GM23338 (cell line): ENCODE measurements at regions not wholly inside any gene's neighbourhood (a gene's known extent, or its start where the extent isn't known, plus 50 kb on each side); places are given as distances from the start of the nearest gene placed in this dataset.
A peak's percentile ranks its signal among the peaks of the same experiment; 100 is the strongest.

ENCODE experiments used
- ATAC-seq: fragments of 200-7000 bp; cut with Tn5 transposase; 3 replicates; pipeline ENCODE4 v1.9.1; 2020
- DNase-seq: peaks from one replicate; pipeline ENCODE4 v3.0.0-alpha.2; 2015; ENCODE audit warnings: low spot score
- H2AFZ ChIP-seq: fragments of 200-600 bp; sonication (generic); 2 replicates; pipeline ENCODE4 v1.8.0; 2016; ENCODE audit warnings: antibody characterized with exemption, mild to moderate bottlenecking, moderate library complexity
- H3F3A ChIP-seq: fragments of 200-600 bp; sonication (generic); replicated peaks from 2 replicates; pipeline ENCODE4 v1.8.0; 2017; ENCODE audit warnings: antibody characterized with exemption, mixed run types, low read depth
- H3K27ac ChIP-seq: fragments of 200-600 bp; sonication (generic); 2 replicates; pipeline ENCODE4 v1.6.1; 2016; ENCODE audit warnings: low read depth
- H3K27me3 ChIP-seq: fragments of 200-600 bp; sonication (generic); 2 replicates; pipeline ENCODE4 v1.8.0; 2016; ENCODE audit warnings: mild to moderate bottlenecking, mixed run types, moderate library complexity; ENCODE audit not compliant: insufficient read depth
- H3K36me3 ChIP-seq: fragments of 200-600 bp; sonication (generic); 2 replicates; pipeline ENCODE4 v1.8.0; 2016; ENCODE audit warnings: mild to moderate bottlenecking; ENCODE audit not compliant: insufficient read depth
- H3K4me1 ChIP-seq: fragments of 200-600 bp; sonication (generic); 2 replicates; pipeline ENCODE4 v1.8.0; 2016; ENCODE audit warnings: mild to moderate bottlenecking, moderate library complexity; ENCODE audit not compliant: insufficient read depth
- H3K4me2 ChIP-seq: fragments of 200-600 bp; sonication (generic); 2 replicates; pipeline ENCODE4 v1.7.1; 2017; ENCODE audit warnings: mixed run types
- H3K4me3 ChIP-seq: fragments of 200-600 bp; sonication (generic); 2 replicates; pipeline ENCODE4 v1.6.1; 2016; ENCODE audit warnings: mixed run types
- H3K79me2 ChIP-seq: fragments of 200-600 bp; sonication (generic); replicated peaks from 2 replicates; pipeline ENCODE4 v1.8.0; 2017; ENCODE audit warnings: mild to moderate bottlenecking; ENCODE audit not compliant: insufficient read depth
- H3K9me2 ChIP-seq: fragments of 200-600 bp; sonication (generic); 2 replicates; pipeline ENCODE4 v1.8.0; 2017; ENCODE audit not compliant: insufficient read depth
- H4K20me1 ChIP-seq: fragments of 200-600 bp; sonication (generic); replicated peaks from 2 replicates; pipeline ENCODE4 v1.8.0; 2017; ENCODE audit warnings: mild to moderate bottlenecking; ENCODE audit not compliant: insufficient read depth
- H3K27ac Mint-ChIP-seq: 2 replicates; pipeline ENCODE4 v1.8.0; 2020; ENCODE audit warnings: inconsistent platforms, mild to moderate bottlenecking, moderate library complexity, mixed read lengths
- H3K27me3 Mint-ChIP-seq: 3 replicates; pipeline ENCODE4 v1.8.0; 2022; ENCODE audit warnings: low read depth, mild to moderate bottlenecking, moderate library complexity, mixed read lengths, inconsistent platforms; ENCODE audit not compliant: insufficient read depth, poor library complexity
- H3K36me3 Mint-ChIP-seq: 3 replicates; pipeline ENCODE4 v1.8.0; 2021; ENCODE audit warnings: low read depth, mild to moderate bottlenecking, inconsistent platforms, moderate library complexity, mixed read lengths
- H3K4me1 Mint-ChIP-seq: 3 replicates; pipeline ENCODE4 v1.8.0; 2020; ENCODE audit warnings: mild to moderate bottlenecking, inconsistent platforms, mixed read lengths
- H3K4me3 Mint-ChIP-seq: 3 replicates; pipeline ENCODE4 v1.8.0; 2021; ENCODE audit warnings: moderate library complexity, mild to moderate bottlenecking, inconsistent platforms, mixed read lengths
- H3K9me3 Mint-ChIP-seq: 3 replicates; pipeline ENCODE4 v1.8.0; 2020; ENCODE audit warnings: moderate library complexity, mild to moderate bottlenecking, inconsistent platforms, mixed read lengths
- CREB1 ChIP-seq: fragments of 250-450 bp; sonication (Bioruptor Pico); IDR thresholded peaks from 2 replicates; pipeline ENCODE4 v1.5.0; 2020; ENCODE audit warnings: low read depth, mild to moderate bottlenecking, moderate library complexity
- CTCF ChIP-seq, 2 experiments: fragments of 200-600 bp in 1 of 2; sonication (generic) in 1 of 2; conservative IDR thresholded peaks; 2 replicates each; pipeline versions ENCODE4 v1.5.1 to v1.6.1; 2016 to 2017; ENCODE audit warnings: antibody characterized with exemption in 2 of 2, low read depth in 2 of 2, mild to moderate bottlenecking in 2 of 2, moderate library complexity in 1 of 2
- EZH2 ChIP-seq: fragments of 200-600 bp; sonication (generic); IDR thresholded peaks from one replicate; pipeline ENCODE4 v1.8.0; 2017; ENCODE audit warnings: antibody characterized with exemption, mild to moderate bottlenecking, low read depth; ENCODE audit not compliant: unreplicated experiment
- EZH2phosphoT487 ChIP-seq: fragments of 200-600 bp; sonication (generic); IDR thresholded peaks from one replicate; pipeline ENCODE4 v1.8.1; 2018; ENCODE audit warnings: antibody characterized with exemption; ENCODE audit not compliant: unreplicated experiment
- ZNF462 ChIP-seq: fragments of 250-450 bp; sonication (Bioruptor Pico); IDR thresholded peaks from 2 replicates; pipeline ENCODE4 v1.5.0; 2020; ENCODE audit warnings: mild to moderate bottlenecking, moderate library complexity

DNA sequence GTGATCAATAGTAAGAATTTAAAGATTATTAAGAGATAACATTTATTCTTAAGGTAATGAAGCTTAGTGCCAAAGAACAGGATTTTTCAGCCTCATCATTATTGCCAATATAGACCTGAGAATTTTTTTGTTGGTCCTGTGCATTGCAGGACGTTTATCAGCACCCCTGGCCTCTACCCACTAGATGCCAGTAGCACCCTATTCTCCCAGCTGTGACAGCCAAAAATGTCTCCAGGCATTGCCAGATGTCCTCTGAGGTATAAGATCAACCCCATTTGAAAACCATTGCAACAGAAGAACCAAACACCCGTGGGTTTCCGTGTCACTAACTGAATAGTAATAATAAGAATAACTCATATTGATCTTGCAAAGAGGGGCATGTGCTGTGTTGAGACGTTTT, 700.0 kb upstream of the SOX11 start:
- Histone ChIP-seq H2AFZ (no peak overlapping the region), H3K27ac (no peak overlapping the region), H3F3A (no peaks in the 10 kb centered on the region), H3K9me2 (no peaks in the 10 kb centered on the region), H3K4me1 (no peaks in the 10 kb centered on the region), H4K20me1 (no peaks in the 10 kb centered on the region), H3K27me3 (no peaks in the 10 kb centered on the region), H3K4me2 (no peak overlapping the region), H3K4me3 (no peak overlapping the region), H3K79me2 (no peaks in the 10 kb centered on the region), H3K36me3 (no peaks in the 10 kb centered on the region)
- no peak overlapping the region for H3K27ac Mint-ChIP-seq
- TF ChIP-seq EZH2phosphoT487 (no peak), CTCF (conservative IDR thresholded peaks at IDR 0.05; ENCODE audit: low read depth in 2 of 2) (peak; percentile 34 to 54; a peak in 3 of 4 replicates), EZH2 (no peak), CREB1 (CRISPR knock-in tag) (no peak), ZNF462 (CRISPR knock-in tag) (no peak)
- peaks cover 11% of the 10 kb centered on the region; the same call in 1 of the 3 replicates for H3K36me3 Mint-ChIP-seq
- H3K27me3 Mint-ChIP-seq, result peaks cover 3% of the 10 kb centered on the region
- H3K9me3 Mint-ChIP-seq, result peaks cover 72% of the 10 kb centered on the region
- ATAC-seq (no peak), DNase-seq (peak; percentile 3)
- peaks cover 5% of the 10 kb centered on the region; the same call in 1 of the 3 replicates for H3K4me1 Mint-ChIP-seq
- no peak overlapping the region for H3K4me3 Mint-ChIP-seq
